ENCODE measurements at regions not wholly inside any gene's neighbourhood (a gene's known extent, or its start where the extent isn't known, plus 50 kb on each side); places are given as distances from the start of the nearest gene placed in this dataset.

DNA sequence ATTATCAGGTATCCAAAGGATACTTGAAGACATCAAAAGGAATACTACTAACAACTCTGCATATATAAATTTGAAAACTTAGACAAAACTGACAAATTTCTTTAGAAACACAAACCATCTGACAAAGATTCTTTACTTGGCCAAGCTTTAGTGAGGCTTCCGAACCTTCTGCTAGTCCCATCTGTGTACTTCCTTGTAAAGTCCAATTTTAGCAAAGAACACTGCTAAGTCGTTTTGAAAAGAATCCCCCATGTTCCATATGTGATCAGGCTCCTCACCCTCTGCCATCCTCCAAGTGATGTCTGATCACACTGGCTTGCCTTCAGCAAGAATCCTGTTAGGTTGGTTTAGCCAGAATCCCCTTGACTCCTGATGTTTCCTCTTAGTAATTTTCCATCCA, 150.0 kb upstream of the ACO1 start:
- TF ChIP-seq SUZ12 (IDR thresholded peaks at IDR 0.05; ENCODE audit: extremely low read depth, insufficient read depth, insufficient read length), result no peak
- no peak for TF ChIP-seq ZNF274 (IDR thresholded peaks at IDR 0.05; ENCODE audit: low read depth, low read length)

Data from NT2/D1 (cell line).